PC-9 (cell line): ENCODE measurements at regions not wholly inside any gene's neighbourhood (a gene's known extent, or its start where the extent isn't known, plus 50 kb on each side); places are given as distances from the start of the nearest gene placed in this dataset.

Source experiments
- CTCF ChIP-seq: fragments of 200-600 bp; sonication (generic); conservative IDR thresholded peaks from 2 replicates; pipeline ENCODE4 v1.6.1; 2017; ENCODE audit warnings: mixed run types, antibody characterized with exemption, mild to moderate bottlenecking, moderate library complexity
- EZH2 ChIP-seq: fragments of 200-600 bp; sonication (generic); IDR thresholded peaks from 2 replicates; pipeline ENCODE4 v1.8.0; 2017; ENCODE audit warnings: antibody characterized with exemption, low read depth

GRCh38 chr10:56487746-56488145 lies 126.7 kb upstream of the ZWINT start:
- TF ChIP-seq CTCF (no peak), EZH2 (no peak)
